NCI-H1417 treated with DMSO at 0.1 percent for 48 hours (cell line): ENCODE measurements at regions not wholly inside any gene's neighbourhood (a gene's known extent, or its start where the extent isn't known, plus 50 kb on each side); places are given as distances from the start of the nearest gene placed in this dataset.

Source experiments
- DNase-seq: peaks from one replicate; lab custom pipeline; 2025; lab: John Stamatoyannopoulos, UW

- no peak for DNase-seq
Measured at GRCh38 chr3:137204409-137204808, 246.6 kb downstream of the IL20RB start.

- no peak for DNase-seq
Measured at GRCh38 chr3:137205394-137206045, 247.7 kb downstream of the IL20RB start.

- DNase-seq = no peak
Measured at GRCh38 chr3:137207616-137208015, 249.8 kb downstream of the IL20RB start.

GRCh38 chr3:137217733-137218132 is 259.9 kb downstream of the IL20RB start:
- no peak for DNase-seq

- no peak for DNase-seq
Measured at GRCh38 chr3:137219801-137220445, 262.1 kb downstream of the IL20RB start.

- DNase-seq = no peak
Measured at GRCh38 chr3:137222736-137223225, 265.0 kb downstream of the IL20RB start.

- no peak for DNase-seq
Measured at GRCh38 chr3:137224464-137224863, 266.7 kb downstream of the IL20RB start.

GRCh38 chr3:137242836-137243400 is 285.1 kb downstream of the IL20RB start:
- DNase-seq = no peak

GRCh38 chr3:137246491-137246890 is 288.7 kb downstream of the IL20RB start:
- no peak for DNase-seq

GRCh38 chr3:137249311-137249940 is 291.6 kb downstream of the IL20RB start:
- no peak for DNase-seq

- DNase-seq = no peak
Measured at GRCh38 chr3:137259089-137259488, 301.3 kb downstream of the IL20RB start.

GRCh38 chr3:137259701-137260100 is 301.9 kb downstream of the IL20RB start:
- DNase-seq = no peak

- no peak for DNase-seq
Measured at GRCh38 chr3:137264071-137264820, 306.5 kb downstream of the IL20RB start.

GRCh38 chr3:137264843-137265330 is 307.1 kb downstream of the IL20RB start:
- no peak for DNase-seq

GRCh38 chr3:137282871-137283270 is 325.1 kb downstream of the IL20RB start:
- DNase-seq = no peak

GRCh38 chr3:137285924-137286323 is 328.1 kb downstream of the IL20RB start:
- no peak for DNase-seq

GRCh38 chr3:137293086-137293485 is 335.3 kb downstream of the IL20RB start:
- no peak for DNase-seq

GRCh38 chr3:137294139-137294538 is 336.4 kb downstream of the IL20RB start:
- no peak for DNase-seq

GRCh38 chr3:137294839-137295238 is 337.1 kb downstream of the IL20RB start:
- DNase-seq = no peak

- no peak for DNase-seq
Measured at GRCh38 chr3:137295336-137295735, 337.6 kb downstream of the IL20RB start.

GRCh38 chr3:137296116-137296515 is 338.3 kb downstream of the IL20RB start:
- DNase-seq = no peak

GRCh38 chr3:137297770-137298169 is 340.0 kb downstream of the IL20RB start:
- no peak for DNase-seq
